GM18507 (cell line): ENCODE measurements at regions not wholly inside any gene's neighbourhood (a gene's known extent, or its start where the extent isn't known, plus 50 kb on each side); places are given as distances from the start of the nearest gene placed in this dataset.
"Not testable (repeated sequence)": the region's sequence is repeated elsewhere in the genome, so short reads cannot be mapped to it uniquely, and the experiment has no call there.

Source experiments
- DNase-seq: peaks from one replicate; pipeline ENCODE4 v3.0.0; 2011; ENCODE audit warnings: low read depth; ENCODE audit not compliant: insufficient read length; ENCODE audit errors: extremely low spot score
- FAIRE-seq: peaks from 2 replicates; lab custom pipeline; 2011; peaks lifted over from hg19 to GRCh38; lab: Jason Lieb, UNC

DNA sequence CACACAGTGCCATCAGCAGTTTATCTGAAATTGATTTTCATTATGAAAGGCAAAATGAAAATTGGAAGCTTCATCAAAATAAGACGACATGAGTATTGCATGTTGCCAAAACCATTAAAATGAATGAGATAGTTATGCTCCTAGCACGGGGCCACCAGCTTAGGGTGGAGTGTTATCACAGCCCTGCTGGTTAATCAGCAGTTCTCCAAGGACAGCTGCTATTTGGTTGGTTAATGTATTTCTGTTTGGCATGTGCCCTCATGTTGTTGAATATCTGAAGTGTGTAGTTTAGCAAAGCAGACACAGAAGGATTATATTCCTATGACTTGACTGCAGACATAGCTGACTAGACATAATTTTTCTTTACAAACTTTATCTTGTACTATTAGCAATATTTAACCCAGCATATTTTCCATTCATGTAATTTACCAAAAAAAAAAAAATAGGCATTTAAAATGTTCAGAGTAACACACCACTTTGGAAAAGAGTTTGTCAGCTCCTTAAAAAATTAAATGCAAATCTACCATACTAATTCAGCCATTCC, 98.6 kb upstream of the PIK3R1 start:
- DNase-seq (no peak), FAIRE-seq (no peak)

DNA sequence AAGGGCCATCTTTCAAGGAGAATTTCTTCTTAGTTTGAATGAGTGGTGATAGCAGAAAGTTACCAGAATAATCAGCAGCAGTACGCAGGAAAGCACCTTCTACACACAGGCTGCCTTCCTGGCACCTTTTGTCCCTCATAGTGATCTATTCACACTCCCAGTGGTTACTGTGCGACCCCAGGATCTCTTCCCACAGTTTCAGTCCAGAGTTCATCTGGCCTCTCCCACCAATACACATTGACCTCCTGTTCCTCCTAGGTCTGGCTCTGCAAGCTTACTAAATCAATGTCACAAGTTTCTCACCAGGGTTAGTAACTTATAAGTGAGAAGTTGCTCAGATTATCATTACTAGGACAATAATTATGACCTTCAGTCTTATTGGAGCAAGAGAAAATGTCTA, 99.1 kb upstream of the PIK3R1 start:
- DNase-seq (no peak), FAIRE-seq (peak; percentile 5)

DNA sequence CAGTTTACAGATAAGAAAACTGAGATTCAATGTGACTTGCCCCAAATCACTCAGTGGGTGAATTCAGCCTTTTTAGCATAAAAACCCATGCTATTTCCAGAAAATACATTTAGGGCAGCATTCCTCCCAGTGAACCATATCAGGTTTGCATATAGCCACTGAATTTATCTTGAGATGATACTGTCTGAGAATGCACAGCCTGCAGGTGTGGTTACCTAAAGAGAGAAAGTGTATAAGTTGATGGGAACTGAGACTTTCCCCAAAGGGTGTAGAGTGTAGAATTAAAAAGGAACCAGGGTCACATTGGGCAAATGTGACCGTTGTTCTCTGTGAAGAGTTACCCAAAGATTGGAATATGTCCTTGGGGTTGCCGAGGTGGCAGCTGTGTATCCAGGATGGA, 100.0 kb upstream of the PIK3R1 start:
- FAIRE-seq, result no peak
- no peak for DNase-seq

DNA sequence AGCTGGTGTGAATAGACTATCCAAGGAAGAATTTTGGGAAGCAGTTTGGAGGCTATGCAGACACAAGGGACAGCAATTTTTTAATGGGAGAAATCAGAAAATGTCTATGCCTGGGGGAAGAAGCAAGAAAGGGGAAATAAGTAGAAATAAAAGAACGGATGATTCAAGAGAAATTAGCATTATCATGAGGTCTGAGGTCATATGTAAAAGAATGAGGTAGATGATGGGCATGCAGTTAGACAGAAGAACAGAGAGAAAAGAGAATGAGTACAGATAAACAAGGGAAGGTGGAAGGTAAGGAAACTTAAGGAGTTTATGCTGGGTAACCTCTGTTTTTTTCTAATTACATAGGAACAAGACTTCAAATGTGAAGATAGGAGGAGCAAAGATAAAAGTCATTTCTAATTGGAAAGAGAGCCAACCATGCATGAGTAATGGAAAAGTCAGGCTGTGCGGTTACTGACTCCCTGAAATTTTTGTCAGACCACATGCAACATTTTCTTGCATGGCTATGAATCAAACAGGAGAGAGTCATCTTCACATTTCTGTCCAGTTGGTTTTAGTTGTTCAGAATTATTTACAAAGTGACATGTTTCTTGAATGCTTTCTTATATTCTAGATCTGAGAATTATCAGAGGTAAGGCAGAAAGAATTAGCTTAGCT, 101.0 kb upstream of the PIK3R1 start:
- DNase-seq (no peak), FAIRE-seq (no peak)

DNA sequence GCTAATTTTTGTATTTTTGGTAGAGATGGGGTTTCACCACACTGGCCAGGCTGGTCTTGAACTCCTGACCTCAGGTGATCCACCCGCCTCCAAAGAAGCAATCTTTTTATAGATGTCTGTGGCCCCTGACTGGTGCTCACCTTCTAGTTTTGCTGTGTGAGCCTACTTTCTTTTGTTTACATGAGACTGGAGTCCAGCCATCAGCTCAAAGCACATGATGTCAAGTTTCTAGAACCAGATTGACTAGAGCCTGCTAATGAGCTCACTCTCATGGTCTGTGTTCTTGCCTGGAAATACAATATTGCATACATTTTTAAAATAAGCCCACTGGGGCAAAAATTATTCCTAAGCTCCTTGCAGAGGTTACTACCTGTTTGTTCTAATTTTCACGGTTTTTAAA, 102.9 kb upstream of the PIK3R1 start:
- FAIRE-seq (no peak), DNase-seq (no peak)

DNA sequence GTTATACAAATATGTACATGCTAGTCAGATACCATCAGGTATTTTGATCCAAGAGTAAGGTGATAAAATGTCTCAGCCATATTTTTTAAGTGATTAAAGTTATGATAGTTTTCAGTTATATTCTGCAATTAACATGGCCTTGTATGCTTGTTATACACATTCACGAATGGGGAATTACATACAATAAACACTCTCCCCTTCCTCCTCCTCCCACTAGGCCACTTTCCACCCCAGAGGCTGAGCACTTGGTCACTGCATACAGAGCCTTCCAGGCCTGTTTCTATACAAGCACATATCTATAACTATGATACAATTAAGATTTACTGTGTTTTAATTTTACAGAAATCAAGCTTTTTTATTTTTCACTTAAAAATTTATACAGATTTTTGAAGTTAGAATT, 104.7 kb upstream of the PIK3R1 start:
- no peak for DNase-seq
- no peak for FAIRE-seq

DNA sequence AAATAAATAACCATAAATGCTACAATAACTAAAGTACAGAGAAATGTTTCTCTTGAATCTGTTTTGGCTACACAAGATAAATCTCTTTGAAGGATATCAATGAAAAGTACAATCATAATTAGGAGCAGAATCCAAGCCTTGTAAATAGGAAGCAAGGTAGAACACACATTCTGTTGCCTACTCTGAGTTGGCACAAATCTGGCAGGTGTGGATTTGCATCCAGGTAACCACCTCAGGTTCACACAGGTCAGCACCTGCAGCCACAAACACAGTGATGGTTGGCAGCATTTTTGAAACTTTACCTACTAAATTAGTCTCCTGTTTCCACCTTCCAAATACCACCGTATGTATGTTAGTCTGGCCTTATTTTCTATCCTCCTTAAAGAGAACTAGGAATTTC, 105.3 kb upstream of the PIK3R1 start:
- FAIRE-seq (no peak), DNase-seq (no peak)

DNA sequence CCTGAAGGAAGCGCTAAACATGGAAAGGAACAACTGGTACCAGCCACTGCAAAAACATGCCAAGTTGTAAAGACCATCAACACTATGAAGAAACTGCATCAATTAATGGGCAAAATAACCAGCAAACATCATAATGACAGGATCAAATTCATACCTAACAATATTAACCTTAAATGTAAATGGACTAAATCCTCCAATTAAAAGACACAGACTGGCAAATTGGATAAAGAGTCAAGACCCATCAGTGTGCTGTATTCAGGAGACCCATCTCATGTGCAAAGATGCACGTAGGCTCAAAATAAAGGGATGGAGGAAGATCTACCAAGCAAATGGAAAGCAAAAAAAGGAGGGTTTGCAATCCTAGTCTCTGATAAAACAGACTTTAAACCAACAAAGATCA, 111.3 kb upstream of the PIK3R1 start:
- DNase-seq, FAIRE-seq: not testable (repeated sequence)

DNA sequence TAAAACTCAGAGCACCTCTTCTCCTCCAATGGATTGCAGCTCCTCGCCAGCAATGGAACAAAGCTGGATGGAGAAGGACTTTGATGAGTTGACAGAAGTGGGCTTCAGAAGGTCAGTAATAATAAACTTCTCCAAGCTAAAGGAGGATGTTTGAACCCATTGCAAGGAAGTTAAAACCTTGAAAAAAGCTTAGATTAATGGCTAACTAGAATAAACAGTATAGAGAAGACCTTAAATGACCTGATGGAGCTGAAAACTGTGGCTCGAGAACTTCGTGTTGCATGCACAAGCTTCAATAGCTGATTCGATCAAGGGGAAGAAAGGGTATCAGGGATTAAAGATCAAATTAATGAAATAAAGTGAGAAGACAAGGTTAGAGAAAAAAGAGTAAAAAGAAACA, 112.3 kb upstream of the PIK3R1 start:
- not testable (repeated sequence) for FAIRE-seq, DNase-seq

DNA sequence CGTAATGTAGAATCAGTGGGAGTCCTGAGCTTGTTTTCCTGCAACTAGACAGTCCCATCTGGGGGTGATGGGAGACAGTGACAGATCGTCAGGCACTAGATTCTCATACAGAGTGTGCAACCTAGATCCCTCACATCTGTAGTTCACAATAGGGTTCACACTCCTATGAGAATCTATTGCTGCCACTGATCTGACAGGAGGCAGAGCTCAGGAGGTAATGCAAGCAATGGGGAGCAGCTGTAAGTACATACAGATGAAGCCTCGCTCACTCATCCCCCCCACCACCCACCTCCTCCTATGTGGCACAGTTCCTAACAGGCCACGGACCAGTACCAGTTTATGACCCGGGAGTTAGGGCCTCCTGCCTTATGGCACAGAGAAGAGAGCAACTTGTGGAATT, 116.2 kb upstream of the PIK3R1 start:
- no peak for DNase-seq
- no peak for FAIRE-seq

DNA sequence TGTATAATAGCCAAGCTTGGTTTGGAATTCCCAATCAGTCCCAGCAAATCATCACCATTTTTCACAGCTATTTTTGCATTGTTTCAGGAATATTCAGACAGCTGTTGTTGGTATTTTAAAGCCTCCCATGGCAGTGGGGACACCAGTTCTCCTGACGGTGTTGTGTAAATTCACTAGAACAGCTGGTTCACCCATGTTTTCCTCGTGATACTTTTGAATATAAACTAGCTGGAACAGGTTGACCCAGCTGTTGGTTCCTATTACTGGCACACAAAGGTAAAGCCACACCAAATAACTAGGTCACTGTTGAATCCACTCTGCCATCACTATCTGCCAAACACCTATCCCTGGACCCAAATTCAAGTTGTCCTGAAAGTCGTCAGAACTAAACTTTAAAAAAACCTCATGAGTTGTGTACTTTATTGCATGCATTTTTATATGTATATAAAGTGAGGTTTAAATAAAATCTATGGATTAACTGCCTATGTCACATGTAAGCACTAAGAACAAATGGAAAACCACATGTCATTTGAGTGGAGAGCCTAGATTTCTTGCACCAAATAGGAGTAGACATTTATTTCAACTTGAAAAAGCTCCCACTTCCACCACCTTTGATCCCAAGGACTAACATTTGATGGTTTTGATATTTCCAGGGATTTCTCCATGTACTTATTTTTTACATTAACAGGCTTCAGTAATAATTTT, 121.9 kb upstream of the PIK3R1 start:
- FAIRE-seq, result no peak

DNA sequence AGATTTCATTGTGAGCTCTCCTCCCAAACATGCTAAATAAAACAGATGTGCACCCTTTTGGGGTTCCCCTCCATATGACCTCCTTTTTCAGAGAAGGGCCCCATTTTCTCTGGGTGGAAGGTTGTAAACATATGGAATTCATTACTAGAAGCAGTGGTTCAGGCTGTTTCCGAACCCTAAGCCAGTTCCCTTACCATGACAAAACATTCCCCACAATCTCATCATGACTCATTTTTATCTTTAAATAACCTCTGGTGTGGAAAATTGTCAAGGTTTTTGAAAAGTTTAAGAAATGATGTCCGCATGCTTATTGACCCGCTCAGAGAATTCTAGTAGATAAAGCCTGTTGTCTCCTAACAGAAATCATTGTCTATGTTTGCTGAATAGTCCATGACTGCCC, 127.3 kb upstream of the PIK3R1 start:
- FAIRE-seq (no peak), DNase-seq (no peak)

More for the DNA sequence above, 121.9 kb upstream of the PIK3R1 start:
- DNase-seq, result no peak

DNA sequence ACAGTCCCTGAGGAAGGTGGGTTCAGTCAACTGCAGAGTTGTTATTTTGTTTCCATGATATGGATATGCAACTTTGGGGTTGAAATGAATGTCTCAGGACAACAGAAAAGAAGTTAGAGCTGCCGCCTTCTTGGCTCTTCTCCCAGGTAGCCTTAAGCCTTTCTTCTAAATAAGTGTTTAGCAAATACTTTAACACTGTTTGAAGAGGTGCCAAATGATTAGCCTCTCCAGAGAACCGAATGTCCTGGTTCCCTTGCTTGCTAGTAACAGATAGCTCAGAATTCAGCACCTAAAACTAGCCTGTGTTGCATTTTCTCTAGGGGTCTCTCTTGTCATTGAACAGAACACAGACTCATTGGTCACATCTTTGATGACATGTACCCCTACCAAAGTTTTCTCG, 127.7 kb upstream of the PIK3R1 start:
- FAIRE-seq (no peak), DNase-seq (no peak)

DNA sequence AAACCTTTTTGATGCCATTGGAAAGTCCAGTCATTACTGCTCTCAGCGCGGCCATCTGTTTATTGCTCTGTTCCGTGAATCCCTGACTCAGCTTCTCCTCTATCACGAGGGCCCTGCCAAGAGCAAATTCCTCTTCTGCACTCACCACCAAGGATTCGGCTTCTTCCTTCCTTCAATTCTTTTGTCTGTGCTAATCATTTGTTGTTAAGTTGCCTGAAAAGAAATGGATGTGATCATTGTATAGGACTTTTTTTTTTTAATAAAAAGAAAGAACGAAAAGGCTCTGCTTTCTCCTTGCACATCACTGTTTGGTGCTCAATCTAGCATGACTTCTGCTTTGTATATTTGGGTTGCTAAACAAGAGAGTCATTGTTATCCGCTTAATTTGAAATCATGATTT, 128.7 kb upstream of the PIK3R1 start:
- DNase-seq, result no peak

DNA sequence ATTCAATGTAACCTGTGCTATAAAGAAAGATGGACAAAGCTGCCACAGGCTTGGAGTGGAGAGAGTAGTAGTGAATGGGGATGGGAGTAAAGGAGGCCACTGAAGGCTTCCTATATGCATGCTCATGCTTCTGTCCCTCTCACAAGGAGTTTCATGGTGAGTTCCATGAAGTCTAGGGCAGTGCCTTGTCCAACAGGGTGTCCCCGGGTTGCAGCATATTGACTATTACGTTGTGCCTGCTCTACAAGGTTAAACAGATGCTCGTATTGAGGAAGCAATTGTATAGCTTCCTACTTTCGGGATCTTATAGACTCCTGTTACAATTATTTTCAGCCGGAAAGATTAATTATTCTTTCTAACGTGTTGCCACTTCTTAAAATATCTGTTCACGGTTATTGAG, 129.1 kb upstream of the PIK3R1 start:
- DNase-seq, result no peak
- FAIRE-seq, result no peak

More for the DNA sequence above, 128.7 kb upstream of the PIK3R1 start:
- no peak for FAIRE-seq

DNA sequence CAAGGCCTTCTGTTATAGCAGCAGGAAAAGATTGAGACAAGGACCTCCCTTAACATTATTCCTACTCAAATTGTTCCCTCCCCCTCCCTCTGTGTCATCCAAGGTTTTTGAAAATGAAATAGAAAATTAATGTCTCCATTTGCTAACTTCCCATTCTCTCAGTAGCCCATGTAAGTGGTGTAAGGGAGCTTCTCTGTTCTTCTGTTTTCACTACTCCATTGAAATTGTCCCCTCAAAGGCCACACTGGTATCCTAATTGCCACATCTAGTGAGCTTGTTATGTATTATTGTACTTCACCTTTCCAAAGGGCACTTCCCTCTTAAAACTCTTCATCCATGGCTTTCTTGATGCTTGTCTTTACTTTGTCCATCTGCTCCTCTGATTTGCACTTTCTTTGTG, 131.2 kb upstream of the PIK3R1 start:
- FAIRE-seq (no peak), DNase-seq (no peak)

DNA sequence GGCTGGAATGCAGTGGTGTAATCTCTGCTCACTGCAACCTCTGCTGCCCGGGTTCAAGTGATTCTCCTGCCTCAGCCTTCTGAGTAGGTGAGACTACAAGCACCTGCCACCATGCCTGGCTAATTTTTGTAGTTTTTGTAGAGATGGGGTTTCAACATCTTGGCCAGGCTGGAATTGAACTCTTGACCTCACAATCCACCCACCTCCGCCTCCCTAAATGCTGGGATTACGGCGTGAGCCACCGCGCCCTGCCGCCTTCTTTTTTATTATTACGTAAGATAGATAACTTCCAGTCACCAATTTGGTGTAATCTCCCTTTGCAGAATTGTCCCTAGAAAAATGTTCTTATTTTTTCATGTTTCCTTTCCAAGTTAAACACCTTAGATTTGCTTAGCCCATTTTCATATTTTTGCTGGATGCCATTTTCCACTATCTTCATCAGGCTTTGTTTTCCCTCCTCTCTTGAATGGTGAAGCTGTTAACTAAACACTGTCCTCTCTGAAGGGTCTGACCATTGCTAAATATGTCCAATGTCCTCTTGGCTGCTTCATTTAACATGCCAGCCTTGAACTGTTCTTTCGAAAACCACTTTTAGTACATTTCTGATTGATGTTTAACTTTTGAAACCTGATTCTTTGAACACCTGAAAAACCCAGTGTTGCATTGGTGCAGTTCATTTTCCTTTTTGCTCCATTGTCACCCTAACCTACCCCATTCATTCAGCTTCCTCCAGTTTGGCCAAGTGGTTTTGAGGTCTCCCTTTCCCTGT, 135.1 kb upstream of the PIK3R1 start:
- peak; percentile 51 for FAIRE-seq
- DNase-seq, result no peak

DNA sequence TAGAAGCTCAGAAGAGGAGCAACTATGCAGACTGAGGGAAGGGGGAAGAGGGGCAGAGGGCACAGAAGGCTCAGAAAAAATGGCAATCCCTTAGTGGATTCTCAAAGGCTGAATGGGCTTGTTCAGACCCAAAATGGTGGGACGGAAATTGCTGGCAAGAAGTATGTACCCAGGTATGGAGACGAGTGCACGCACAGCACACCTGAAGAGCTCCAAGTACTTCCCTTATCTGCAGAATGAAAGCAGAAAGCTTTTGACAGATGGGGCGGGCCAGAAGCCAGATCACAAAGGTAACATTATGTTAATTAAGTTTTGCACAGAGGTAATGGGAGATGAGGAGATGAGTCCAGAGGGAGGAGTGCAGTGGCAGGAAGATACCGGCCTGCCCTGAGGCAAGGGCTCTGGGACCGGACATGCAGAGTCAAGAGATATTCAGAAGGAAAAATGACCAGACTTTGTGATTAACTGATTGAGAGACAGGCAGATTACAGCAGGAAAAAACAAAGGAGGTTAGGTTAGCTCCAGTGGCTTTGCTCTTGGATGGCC, 138.1 kb upstream of the PIK3R1 start:
- DNase-seq, result no peak
- FAIRE-seq, result no peak

DNA sequence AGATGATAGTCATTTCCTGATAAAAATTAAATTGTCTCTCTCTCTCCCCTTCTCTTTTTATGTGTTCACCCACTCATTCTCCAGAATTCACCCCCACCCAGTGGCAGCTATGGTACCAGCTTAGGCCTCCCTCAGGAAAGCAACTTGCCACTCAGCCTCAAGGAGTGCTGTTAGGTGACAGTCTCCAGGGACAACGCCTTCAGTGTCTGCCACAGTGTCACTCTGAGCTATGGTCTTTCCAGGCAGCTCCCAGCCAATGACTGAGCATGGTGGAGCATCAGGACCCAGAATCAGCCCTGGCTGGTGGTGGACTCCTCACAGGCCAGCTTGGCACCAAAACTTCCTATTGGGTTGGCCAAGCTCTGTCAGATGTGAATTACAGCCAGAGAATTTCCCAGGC, 140.9 kb upstream of the PIK3R1 start:
- DNase-seq, result no peak
- FAIRE-seq, result no peak

DNA sequence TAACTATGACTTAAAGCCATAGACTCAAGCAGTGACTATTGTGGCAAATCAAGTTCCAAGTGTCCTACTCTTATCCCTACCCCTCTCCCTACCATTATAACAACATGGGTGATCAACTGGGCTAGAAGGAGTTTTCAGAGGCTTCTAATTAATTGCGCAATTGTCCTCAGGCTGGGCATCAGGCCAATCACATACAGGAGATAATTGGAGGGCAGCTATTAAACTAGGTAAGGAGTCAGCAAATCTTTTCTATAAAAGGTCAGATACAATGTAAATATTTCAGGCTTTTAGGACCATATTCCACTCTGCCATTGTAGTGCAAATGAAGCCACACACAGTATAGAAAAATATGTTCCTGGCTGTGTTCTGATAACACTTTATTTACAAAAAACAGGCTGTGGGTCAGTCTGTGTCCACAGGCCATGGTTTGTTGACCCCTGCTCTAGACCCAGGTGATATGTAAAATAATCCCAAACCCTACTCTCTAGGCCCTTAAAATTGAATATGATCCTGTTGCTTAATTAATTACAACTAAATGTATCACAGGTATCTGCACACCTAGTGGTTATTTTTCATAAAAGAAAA, 141.4 kb upstream of the PIK3R1 start:
- DNase-seq, result no peak
- FAIRE-seq, result no peak
